IPS DF 6.9 (cell line): ENCODE measurements at regions not wholly inside any gene's neighbourhood (a gene's known extent, or its start where the extent isn't known, plus 50 kb on each side); places are given as distances from the start of the nearest gene placed in this dataset.

ENCODE experiments used
- DNase-seq: peaks from one replicate; pipeline ENCODE4 v3.0.0-alpha.2; 2013; ENCODE audit warnings: low read depth, low spot score
- H3K27ac ChIP-seq: one replicate; pipeline ENCODE4 v1.5.1; 2013; ENCODE audit warnings: low read length, control low read depth
- H3K27me3 ChIP-seq: 2 replicates; pipeline ENCODE4 v1.6.1; 2013; ENCODE audit warnings: mild to moderate bottlenecking, low read length; ENCODE audit not compliant: control insufficient read depth, insufficient read depth
- H3K36me3 ChIP-seq: 2 replicates; pipeline ENCODE4 v1.6.1; 2013; ENCODE audit warnings: low read length; ENCODE audit not compliant: control insufficient read depth, insufficient read depth
- H3K4me1 ChIP-seq: 2 replicates; pipeline ENCODE4 v1.6.1; 2013; ENCODE audit warnings: low read length; ENCODE audit not compliant: control insufficient read depth, insufficient read depth
- H3K4me3 ChIP-seq: 2 replicates; pipeline ENCODE4 v1.5.1; 2013; ENCODE audit warnings: mild to moderate bottlenecking, low read length
- H3K9me3 ChIP-seq: 2 replicates; pipeline ENCODE4 v1.6.1; 2013; ENCODE audit warnings: low read length, inconsistent platforms; ENCODE audit not compliant: control insufficient read depth, insufficient read depth
- WGBS: extraction: QIAGEN DNeasy Blood & Tissue Kit; methylation state at CpG from one replicate; pipeline ENCODE4 v1.1.7; 2013; ENCODE audit warnings: mixed read lengths, missing lambda C conversion rate; ENCODE audit not compliant: insufficient read length, insufficient coverage; 5-methylcytosine and 5-hydroxymethylcytosine counted together

DNA sequence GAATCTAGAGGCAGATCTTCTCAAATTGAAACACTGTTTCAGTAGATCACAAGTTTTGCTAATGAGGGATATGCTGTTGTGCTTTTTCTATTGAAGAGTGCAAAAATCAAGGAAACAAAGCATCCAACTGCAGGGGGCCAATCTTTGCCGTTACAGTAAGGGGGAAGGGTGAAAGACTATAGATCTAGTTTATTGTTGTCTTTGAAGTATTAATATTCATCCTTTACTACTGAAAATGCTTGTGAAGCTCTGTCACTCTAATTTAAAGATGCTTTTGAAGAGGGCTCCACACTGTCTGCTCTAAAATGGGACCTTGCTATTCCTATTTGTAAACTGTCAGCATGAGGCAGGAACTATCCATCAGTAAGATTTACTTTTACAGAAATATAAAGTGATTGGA lies 110.3 kb downstream of the MBL2 start:
- Histone ChIP-seq H3K36me3 (no peaks in the 10 kb centered on the region), H3K27me3 (no peaks in the 10 kb centered on the region), H3K4me3 (no peak overlapping the region), H3K9me3 (no peaks in the 10 kb centered on the region), H3K4me1 (no peaks in the 10 kb centered on the region), H3K27ac (no peak overlapping the region)
- no peak for DNase-seq
- no CpG with 5 or more reads among the region's 1 CpG for WGBS

DNA sequence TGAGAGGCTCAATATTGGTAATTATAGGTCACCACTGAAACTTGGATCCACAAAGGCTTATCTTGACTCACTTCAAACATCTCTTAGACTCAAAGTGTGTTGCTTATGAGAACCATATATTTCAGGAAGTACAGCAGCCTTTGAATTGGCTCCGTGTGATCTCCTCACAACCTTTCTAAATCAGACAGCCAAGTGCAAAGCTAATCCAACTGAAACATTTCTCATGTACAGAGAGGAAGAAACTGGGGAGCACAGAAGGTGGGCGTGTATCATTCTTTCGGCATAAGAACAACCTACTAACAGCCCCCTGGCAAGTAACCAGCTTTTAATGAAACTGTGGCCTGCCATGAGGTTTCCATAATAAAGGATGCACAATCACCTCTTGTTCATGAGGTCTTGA lies 109.4 kb downstream of the MBL2 start:
- WGBS, result no CpG with 5 or more reads among the region's 3 CpGs
- Histone ChIP-seq H3K36me3 (no peaks in the 10 kb centered on the region), H3K27me3 (no peaks in the 10 kb centered on the region), H3K4me3 (no peak overlapping the region), H3K9me3 (no peaks in the 10 kb centered on the region), H3K27ac (no peak overlapping the region), H3K4me1 (no peaks in the 10 kb centered on the region)
- DNase-seq, result no peak

DNA sequence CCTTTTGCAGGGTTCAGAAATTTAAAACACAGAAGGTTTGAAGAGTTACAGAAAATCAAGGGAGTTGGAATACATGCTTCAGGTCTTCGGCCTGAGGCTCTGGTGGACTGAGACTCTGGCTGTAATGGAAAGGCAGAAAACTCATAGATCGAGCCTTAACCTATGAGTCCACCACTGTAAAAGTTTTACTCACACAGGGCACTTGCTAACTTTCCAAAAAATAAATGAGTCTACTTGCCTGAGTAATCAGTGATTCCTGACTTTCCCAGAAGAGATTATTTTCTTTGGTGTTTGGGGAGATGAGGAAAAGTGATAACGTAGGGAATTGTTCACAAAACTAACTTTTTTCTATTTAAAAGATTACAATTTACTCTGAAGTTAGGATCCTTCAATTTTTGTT lies 108.0 kb downstream of the MBL2 start:
- Histone ChIP-seq H3K9me3 (no peaks in the 10 kb centered on the region), H3K4me1 (no peaks in the 10 kb centered on the region), H3K36me3 (no peaks in the 10 kb centered on the region), H3K27me3 (no peaks in the 10 kb centered on the region), H3K4me3 (no peak overlapping the region), H3K27ac (no peak overlapping the region)
- DNase-seq, result no peak
- no CpG with 5 or more reads among the region's 3 CpGs for WGBS

DNA sequence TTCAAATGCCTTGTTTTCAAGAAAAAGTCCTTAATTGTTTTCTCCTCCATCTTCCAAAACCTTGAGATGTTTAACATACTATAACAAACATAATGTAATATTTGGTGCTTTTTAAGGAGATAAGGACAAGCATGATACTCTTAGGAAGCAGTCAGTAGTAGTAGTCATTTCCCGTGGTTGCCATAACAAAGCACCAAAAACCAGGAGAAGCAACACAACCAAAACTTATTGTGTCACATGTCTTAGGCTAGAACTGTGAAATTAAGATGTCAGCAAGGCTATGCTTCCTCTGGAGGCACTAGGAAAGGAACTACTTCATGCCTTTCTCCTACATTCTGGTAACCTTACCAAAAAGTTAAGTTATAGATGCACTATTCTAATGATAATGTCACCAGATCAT lies 106.8 kb downstream of the MBL2 start:
- WGBS, result no CpG with 5 or more reads among the region's 1 CpG
- DNase-seq, result no peak
- Histone ChIP-seq H3K27ac (no peak overlapping the region), H3K4me1 (no peaks in the 10 kb centered on the region), H3K36me3 (no peaks in the 10 kb centered on the region), H3K9me3 (no peaks in the 10 kb centered on the region), H3K27me3 (no peaks in the 10 kb centered on the region; the same call in 1 of the 2 replicates), H3K4me3 (no peak overlapping the region)

DNA sequence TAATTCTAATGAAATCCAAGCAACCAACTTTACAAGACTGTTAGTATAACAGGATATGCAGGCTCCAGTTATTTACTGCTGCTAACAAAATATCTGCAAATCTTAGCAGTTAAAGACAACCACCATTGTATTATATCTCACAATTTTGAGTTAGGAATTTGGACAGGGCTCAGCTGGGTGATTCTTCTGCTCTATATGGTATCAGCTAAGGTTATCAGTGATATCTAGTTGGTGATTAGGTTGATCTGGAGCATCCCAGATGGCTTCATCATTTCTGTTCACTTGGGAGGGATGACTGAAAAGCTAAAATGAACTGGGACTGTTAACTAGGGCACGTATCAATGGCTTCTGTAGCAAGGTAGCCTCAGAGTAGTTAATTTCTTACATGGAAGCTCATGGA lies 105.7 kb downstream of the MBL2 start:
- H3K9me3 ChIP-seq, result no peaks in the 10 kb centered on the region
- no CpG with 5 or more reads among the region's 1 CpG for WGBS
- no peaks in the 10 kb centered on the region for H3K36me3 ChIP-seq
- no peak for DNase-seq
- no peaks in the 10 kb centered on the region; the same call in 1 of the 2 replicates for H3K27me3 ChIP-seq
- H3K4me3 ChIP-seq, result no peak overlapping the region
- H3K27ac ChIP-seq, result no peak overlapping the region
- H3K4me1 ChIP-seq, result no peaks in the 10 kb centered on the region

DNA sequence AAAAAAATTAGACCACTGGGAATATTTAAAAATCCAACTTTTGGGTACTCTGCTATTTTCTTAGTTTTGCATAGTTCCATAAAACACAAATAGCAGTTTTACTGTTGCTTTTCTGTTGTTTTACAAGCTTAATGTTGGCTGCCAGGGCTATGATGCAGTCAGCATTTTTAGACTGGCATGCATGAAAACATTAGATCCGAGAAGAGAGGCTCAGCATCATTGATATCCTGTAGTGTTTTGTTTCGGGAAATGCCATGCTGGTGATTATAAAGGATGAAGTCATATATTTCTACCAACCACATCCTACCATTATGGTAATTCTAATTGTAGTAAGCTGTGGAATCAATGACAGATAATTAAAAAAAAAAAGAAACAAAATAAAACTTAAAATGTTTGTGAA lies 104.6 kb downstream of the MBL2 start:
- H3K36me3 ChIP-seq, result no peaks in the 10 kb centered on the region
- no peak overlapping the region for H3K27ac ChIP-seq
- no CpG with 5 or more reads among the region's 2 CpGs for WGBS
- H3K4me3 ChIP-seq, result no peak overlapping the region
- no peaks in the 10 kb centered on the region for H3K9me3 ChIP-seq
- no peaks in the 10 kb centered on the region for H3K4me1 ChIP-seq
- no peak for DNase-seq
- H3K27me3 ChIP-seq, result no peaks in the 10 kb centered on the region; the same call in 1 of the 2 replicates

DNA sequence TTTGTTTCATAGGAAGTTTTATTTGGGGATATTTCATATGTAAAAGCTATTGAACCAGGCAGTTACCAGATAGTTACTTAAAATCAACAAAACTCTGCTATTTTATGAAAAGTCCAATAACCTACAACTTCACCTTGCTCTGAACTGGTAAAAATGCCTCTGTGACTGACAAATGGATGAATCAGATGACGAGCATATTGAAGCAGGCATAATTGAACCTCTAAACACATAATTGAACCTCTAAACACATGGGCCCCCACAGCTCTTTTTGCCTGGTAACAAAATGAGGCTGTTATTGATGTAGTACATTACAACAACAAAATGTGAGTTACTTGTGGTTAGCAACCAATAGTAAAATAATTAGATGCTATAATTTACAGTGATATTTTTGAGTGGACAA lies 99.7 kb downstream of the MBL2 start:
- Histone ChIP-seq H3K27ac (no peak overlapping the region), H3K4me1 (no peaks in the 10 kb centered on the region), H3K9me3 (no peaks in the 10 kb centered on the region), H3K27me3 (no peaks in the 10 kb centered on the region; the same call in 1 of the 2 replicates), H3K36me3 (no peaks in the 10 kb centered on the region), H3K4me3 (no peak overlapping the region)
- no CpG with 5 or more reads among the region's 1 CpG for WGBS
- DNase-seq, result no peak

DNA sequence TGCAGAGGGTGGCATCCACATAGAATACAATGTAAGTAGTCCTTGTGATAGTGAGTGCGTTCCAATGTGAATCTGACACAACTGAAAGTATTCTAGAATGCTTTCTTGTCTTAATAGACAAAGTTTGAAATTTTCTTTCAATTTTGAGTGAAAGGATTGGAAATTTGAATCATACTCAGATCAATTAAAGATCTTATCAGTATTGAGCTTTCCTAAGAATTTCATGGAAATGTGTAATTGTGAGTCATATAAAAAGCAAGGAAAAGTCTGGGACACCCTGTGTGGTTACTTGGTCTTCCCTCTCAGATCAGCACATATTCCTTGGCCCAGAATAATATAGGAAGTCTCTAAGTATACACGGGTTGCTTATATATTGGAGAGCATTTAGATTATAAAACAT lies 99.1 kb downstream of the MBL2 start:
- H3K36me3 ChIP-seq, result no peaks in the 10 kb centered on the region
- no CpG with 5 or more reads among the region's 2 CpGs for WGBS
- H3K27ac ChIP-seq, result no peak overlapping the region
- no peak overlapping the region for H3K4me3 ChIP-seq
- no peaks in the 10 kb centered on the region for H3K9me3 ChIP-seq
- DNase-seq, result no peak
- H3K4me1 ChIP-seq, result no peaks in the 10 kb centered on the region
- no peaks in the 10 kb centered on the region; the same call in 1 of the 2 replicates for H3K27me3 ChIP-seq

DNA sequence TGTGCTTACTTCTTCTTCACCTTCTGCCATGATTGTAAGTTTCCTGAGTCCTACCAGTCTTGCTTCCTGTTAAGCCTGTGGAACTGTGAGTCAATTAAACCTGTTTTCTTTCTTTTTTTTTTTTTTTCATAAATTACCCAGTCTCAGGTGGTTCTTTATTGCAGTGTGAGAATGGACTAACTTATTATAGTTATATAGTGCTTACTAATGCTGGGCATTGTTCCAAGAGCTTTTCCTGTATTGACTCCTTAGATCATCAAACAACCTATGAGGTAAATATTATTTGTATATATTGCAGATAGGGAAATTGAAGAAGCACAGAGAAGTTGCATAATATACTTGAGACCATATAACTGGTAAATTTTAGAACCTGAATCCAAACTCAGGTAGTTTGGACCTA lies 98.1 kb downstream of the MBL2 start:
- Histone ChIP-seq H3K27ac (no peak overlapping the region), H3K36me3 (no peaks in the 10 kb centered on the region), H3K27me3 (no peaks in the 10 kb centered on the region; the same call in 1 of the 2 replicates), H3K9me3 (no peaks in the 10 kb centered on the region), H3K4me3 (no peak overlapping the region), H3K4me1 (no peaks in the 10 kb centered on the region)
- DNase-seq, result no peak

DNA sequence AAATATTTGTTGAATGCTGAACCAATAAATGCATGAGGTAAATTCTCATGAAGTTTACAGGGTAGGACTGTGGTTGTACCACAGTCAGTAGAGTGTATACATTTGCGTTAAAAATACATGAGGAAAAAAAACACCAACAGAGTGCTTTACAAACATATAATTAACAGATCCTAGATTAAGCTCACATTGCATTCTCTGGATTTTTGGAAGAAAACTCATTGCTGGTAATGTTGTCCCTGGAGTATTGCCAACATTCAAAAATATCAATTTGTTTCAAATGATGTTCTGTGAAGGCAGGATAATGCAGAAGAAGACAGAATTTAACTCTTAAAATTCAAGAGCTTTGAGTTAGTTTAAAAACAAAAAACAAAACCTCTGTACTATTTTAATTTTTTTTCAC lies 95.5 kb downstream of the MBL2 start:
- no CpG with 5 or more reads among the region's 1 CpG for WGBS
- Histone ChIP-seq H3K9me3 (no peaks in the 10 kb centered on the region), H3K4me1 (no peaks in the 10 kb centered on the region), H3K36me3 (no peaks in the 10 kb centered on the region), H3K27ac (no peak overlapping the region), H3K4me3 (no peak overlapping the region), H3K27me3 (no peaks in the 10 kb centered on the region)
- DNase-seq, result no peak

DNA sequence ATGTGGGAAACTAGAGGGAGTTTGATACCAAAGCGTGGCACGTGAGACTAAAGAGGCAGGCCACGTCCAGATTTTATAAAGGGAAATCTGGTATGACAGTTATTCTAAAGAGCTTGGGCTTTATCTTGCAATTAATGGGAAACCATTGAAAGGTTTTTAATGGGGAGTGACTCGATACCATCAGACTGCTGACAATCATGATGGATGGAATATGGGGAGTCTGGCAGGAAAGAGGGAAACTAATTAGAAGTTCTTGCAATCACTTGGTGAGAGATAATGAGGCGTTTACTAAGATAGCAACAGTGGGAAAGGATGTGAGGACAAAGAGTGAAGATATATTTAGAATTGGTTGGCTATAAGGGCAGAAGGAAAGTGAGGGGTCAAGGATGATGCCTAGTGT lies 94.0 kb downstream of the MBL2 start:
- H3K4me3 ChIP-seq, result no peak overlapping the region
- H3K27ac ChIP-seq, result no peak overlapping the region
- H3K36me3 ChIP-seq, result no peaks in the 10 kb centered on the region
- no peaks in the 10 kb centered on the region for H3K9me3 ChIP-seq
- H3K4me1 ChIP-seq, result no peaks in the 10 kb centered on the region
- WGBS, result no CpG with 5 or more reads among the region's 5 CpGs
- no peak for DNase-seq
- H3K27me3 ChIP-seq, result no peaks in the 10 kb centered on the region
